Suprapubic skin (tissue), 4 donors: ENCODE measurements at regions not wholly inside any gene's neighbourhood (a gene's known extent, or its start where the extent isn't known, plus 50 kb on each side); places are given as distances from the start of the nearest gene placed in this dataset.

Experiments used
- DNase-seq, 2 donors: peaks; one replicate each; pipeline ENCODE4 v3.0.0-alpha.2; 2019; ENCODE audit warnings: low spot score in 2 of 2
- H3K27ac ChIP-seq: fragments of 200-600 bp; sonication (generic); one replicate; pipeline ENCODE4 v1.5.1; 2019
- H3K27me3 ChIP-seq: fragments of 200-600 bp; sonication (generic); one replicate; pipeline ENCODE4 v1.5.1; 2019
- H3K36me3 ChIP-seq: fragments of 200-600 bp; sonication (generic); one replicate; pipeline ENCODE4 v1.5.1; 2019
- H3K4me1 ChIP-seq: fragments of 200-600 bp; sonication (generic); one replicate; pipeline ENCODE4 v1.5.1; 2019
- H3K4me3 ChIP-seq: fragments of 200-600 bp; sonication (generic); one replicate; pipeline ENCODE4 v1.5.1; 2019; ENCODE audit warnings: mild to moderate bottlenecking
- H3K9me3 ChIP-seq: fragments of 200-600 bp; sonication (generic); one replicate; pipeline ENCODE4 v1.5.1; 2019
- EP300 ChIP-seq: sonication (generic); formaldehyde crosslinking; IDR thresholded peaks from one replicate; pipeline ENCODE4 v1.6.1; 2017; ENCODE audit warnings: antibody characterized with exemption
- POLR2A ChIP-seq, 2 donors: fragments of 450-650 bp; IDR thresholded peaks; one replicate each; pipeline ENCODE4 v1.6.1; 2017; ENCODE audit warnings: antibody characterized with exemption in 2 of 2, mild to moderate bottlenecking in 2 of 2, moderate library complexity in 2 of 2
- POLR2AphosphoS5 ChIP-seq, 3 donors: sonication (generic); formaldehyde crosslinking; IDR thresholded peaks; one replicate each; pipeline ENCODE4 v1.6.1; 2017; ENCODE audit warnings: antibody characterized with exemption in 3 of 3
- WGBS: methylation state at CpG from one replicate; pipeline ENCODE4 v1.1.5; 2018; 5-methylcytosine and 5-hydroxymethylcytosine counted together
- TF ChIP-seq, protein P1 (sequence below), 2 donors: fragments of 200-600 bp in 1 of 2; fragments of 450-650 bp in 1 of 2; sonication (generic) in 1 of 2; IDR thresholded peaks; one replicate each; pipeline ENCODE4 v1.5.1; 2016 to 2019; ENCODE audit warnings: antibody characterized with exemption in 2 of 2, mild to moderate bottlenecking in 1 of 2, moderate library complexity in 1 of 2

DNA sequence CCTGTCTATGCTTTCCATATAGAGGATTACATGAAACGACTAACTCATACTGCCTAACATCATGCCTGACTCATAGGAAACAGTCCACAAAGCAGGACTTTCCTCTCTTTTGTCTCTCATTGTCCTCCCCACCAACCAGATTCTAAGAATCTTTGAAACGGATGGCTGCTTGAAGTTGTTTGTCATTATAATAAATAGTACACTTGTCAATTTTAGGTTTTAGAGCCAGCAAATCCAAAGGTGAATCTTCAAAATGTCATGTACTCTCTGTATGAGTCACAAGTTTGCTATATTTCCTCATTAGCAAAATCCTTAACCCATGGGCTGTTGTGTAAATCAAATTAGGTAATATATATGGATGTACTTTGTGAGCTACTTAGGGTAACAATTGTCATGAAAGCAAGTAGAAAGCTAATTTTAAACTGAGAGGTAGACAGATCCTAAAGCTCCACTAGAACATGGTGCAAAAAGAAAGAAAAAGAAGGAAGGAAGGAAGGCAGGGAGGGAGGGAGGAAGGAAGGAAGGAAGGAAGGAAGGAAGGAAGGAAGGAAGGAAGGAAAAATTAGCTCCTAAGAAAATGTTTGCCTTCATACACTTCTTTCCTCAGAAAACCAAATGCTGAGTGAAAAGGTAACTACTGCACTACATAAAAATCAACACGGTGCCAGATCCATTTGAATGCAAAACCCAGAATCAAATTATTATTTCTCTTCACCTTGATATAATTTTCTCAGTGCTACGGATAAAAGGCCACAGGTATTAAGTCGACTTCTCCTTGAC is 129.5 kb upstream of the PRMT6 start:
- H3K27me3 ChIP-seq, result no peaks in the 10 kb centered on the region
- H3K36me3 ChIP-seq, result no peaks in the 10 kb centered on the region
- H3K4me3 ChIP-seq, result no peak overlapping the region
- WGBS, result 86% methylated on average over 5 of the region's 5 CpGs
- no peak overlapping the region for H3K27ac ChIP-seq
- H3K4me1 ChIP-seq, result no peaks in the 10 kb centered on the region
- no peaks in the 10 kb centered on the region for H3K9me3 ChIP-seq
- no peak for DNase-seq
- TF ChIP-seq POLR2AphosphoS5 (IDR thresholded peaks at IDR 0.05) (no peak), POLR2A (IDR thresholded peaks at IDR 0.05) (no peak), EP300 (no peak)
- TF ChIP-seq, protein P1, sequence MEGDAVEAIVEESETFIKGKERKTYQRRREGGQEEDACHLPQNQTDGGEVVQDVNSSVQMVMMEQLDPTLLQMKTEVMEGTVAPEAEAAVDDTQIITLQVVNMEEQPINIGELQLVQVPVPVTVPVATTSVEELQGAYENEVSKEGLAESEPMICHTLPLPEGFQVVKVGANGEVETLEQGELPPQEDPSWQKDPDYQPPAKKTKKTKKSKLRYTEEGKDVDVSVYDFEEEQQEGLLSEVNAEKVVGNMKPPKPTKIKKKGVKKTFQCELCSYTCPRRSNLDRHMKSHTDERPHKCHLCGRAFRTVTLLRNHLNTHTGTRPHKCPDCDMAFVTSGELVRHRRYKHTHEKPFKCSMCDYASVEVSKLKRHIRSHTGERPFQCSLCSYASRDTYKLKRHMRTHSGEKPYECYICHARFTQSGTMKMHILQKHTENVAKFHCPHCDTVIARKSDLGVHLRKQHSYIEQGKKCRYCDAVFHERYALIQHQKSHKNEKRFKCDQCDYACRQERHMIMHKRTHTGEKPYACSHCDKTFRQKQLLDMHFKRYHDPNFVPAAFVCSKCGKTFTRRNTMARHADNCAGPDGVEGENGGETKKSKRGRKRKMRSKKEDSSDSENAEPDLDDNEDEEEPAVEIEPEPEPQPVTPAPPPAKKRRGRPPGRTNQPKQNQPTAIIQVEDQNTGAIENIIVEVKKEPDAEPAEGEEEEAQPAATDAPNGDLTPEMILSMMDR (IDR thresholded peaks at IDR 0.05), result no peak

DNA sequence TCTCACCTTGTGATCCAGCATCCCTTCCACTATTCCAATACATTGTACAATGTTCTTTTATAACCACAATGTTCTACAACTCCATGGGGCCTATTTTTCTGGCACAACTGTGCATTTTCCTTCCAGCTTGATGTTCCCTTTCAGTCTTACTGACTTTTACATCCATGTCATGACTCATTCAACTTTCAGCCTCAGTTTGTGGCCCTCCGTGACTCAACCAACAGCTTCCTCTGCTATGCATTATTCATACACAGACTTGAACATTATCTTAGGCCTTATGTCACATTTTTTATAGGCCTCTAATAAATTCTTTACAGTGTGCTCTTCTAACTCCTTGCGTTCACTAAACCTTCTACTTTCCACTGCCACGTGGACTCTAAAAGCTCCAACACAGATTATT is 119.4 kb upstream of the PRMT6 start:
- Histone ChIP-seq H3K4me3 (no peak overlapping the region), H3K4me1 (no peaks in the 10 kb centered on the region), H3K27ac (no peak overlapping the region), H3K36me3 (no peaks in the 10 kb centered on the region), H3K27me3 (no peaks in the 10 kb centered on the region), H3K9me3 (no peaks in the 10 kb centered on the region)
- DNase-seq, result no peak
- 53% methylated on average over 3 of the region's 3 CpGs for WGBS
- TF ChIP-seq, protein P1 (IDR thresholded peaks at IDR 0.05), result no peak
- no peak for TF ChIP-seq EP300
- no peak for TF ChIP-seq POLR2A (IDR thresholded peaks at IDR 0.05)

DNA sequence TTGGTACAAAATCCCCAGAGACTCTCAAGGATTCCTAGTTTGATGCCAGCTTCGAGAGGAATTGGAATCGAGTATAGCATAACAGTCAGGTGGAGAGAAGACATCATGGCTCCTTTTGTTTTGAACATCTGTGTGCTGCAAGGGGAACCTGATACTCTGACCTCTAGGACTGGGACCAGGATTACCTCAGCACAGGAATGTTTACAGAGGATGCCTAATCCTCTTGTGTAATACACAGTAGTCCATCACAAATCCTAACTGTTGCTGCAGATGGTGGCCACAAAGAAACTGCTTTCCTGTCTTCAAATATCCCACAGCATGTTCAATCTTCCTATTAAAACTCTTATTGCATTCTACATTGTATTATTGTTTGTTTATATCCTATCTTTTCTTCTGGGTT is 111.8 kb upstream of the PRMT6 start:
- no peak for DNase-seq
- H3K36me3 ChIP-seq, result no peaks in the 10 kb centered on the region
- H3K9me3 ChIP-seq, result no peaks in the 10 kb centered on the region
- TF ChIP-seq POLR2AphosphoS5 (IDR thresholded peaks at IDR 0.05), result no peak
- TF ChIP-seq, protein P1 (IDR thresholded peaks at IDR 0.05), result no peak
- H3K4me3 ChIP-seq, result no peak overlapping the region
- H3K27me3 ChIP-seq, result no peaks in the 10 kb centered on the region
- H3K27ac ChIP-seq, result no peak overlapping the region
- 50% methylated on average over 2 of the region's 2 CpGs for WGBS
- no peaks in the 10 kb centered on the region for H3K4me1 ChIP-seq

DNA sequence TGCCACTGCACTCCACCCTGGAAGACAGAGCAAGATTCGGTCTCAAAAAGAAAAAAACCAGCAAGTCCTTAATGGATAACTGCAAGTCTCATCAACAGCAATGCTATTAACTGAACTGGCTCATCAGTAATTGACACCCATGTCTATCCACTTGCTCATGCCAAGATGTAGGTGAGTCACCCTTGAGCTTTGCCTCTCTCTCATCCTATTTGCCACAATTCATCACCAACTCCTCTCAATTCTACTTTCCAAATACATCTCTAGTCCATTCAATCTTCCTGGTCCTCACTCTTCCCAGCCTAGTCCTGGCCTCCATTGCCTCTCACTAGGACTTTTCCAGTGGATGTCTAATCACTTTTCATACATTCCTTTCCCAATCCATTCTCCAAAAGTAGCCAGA is 103.7 kb upstream of the PRMT6 start:
- Histone ChIP-seq H3K4me3 (no peak overlapping the region), H3K36me3 (no peaks in the 10 kb centered on the region), H3K27ac (no peak overlapping the region), H3K4me1 (no peaks in the 10 kb centered on the region), H3K27me3 (no peaks in the 10 kb centered on the region), H3K9me3 (no peaks in the 10 kb centered on the region)
- 62% methylated on average over 1 of the region's 1 CpG for WGBS
- no peak for DNase-seq
- TF ChIP-seq EP300 (no peak), POLR2AphosphoS5 (IDR thresholded peaks at IDR 0.05) (no peak), POLR2A (IDR thresholded peaks at IDR 0.05) (no peak)
- TF ChIP-seq, protein P1 (IDR thresholded peaks at IDR 0.05), result no peak

DNA sequence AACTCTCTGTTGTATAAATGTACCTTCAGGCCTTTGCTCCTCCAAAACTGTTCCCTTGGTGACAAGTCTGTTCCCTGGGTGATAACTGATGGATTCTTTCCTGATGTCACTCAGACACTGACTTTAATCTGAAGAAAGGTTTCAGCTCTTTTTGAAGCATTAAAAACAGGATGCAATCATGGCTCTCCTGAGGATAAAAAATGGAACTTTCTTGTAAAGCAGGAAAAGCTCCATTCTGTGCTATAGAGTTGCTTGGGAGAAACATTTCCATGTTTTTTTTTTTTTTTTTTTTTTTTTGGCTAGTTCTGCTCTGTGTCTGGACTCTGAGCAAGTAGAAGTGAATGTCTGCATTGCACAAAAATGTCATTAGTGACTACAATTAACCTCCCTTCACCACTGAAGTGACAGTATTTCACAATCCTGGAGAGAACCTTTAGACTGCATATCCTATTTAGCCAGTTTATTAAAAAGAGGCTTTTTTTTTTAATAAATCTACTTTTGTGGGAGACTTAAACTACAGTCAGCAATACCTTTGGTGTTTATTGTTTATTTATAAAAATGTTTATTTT is 101.7 kb upstream of the PRMT6 start:
- DNase-seq, result no peak
- no peak overlapping the region for H3K4me3 ChIP-seq
- no peak for TF ChIP-seq EP300
- TF ChIP-seq POLR2A (IDR thresholded peaks at IDR 0.05), result no peak
- TF ChIP-seq, protein P1 (IDR thresholded peaks at IDR 0.05), result no peak
- no peak for TF ChIP-seq POLR2AphosphoS5 (IDR thresholded peaks at IDR 0.05)
- no peaks in the 10 kb centered on the region for H3K9me3 ChIP-seq
- no peaks in the 10 kb centered on the region for H3K36me3 ChIP-seq
- no peak overlapping the region for H3K27ac ChIP-seq
- H3K27me3 ChIP-seq, result no peaks in the 10 kb centered on the region
- H3K4me1 ChIP-seq, result no peaks in the 10 kb centered on the region
